Thyroid gland (tissue), 4 donors: ENCODE measurements at regions not wholly inside any gene's neighbourhood (a gene's known extent, or its start where the extent isn't known, plus 50 kb on each side); places are given as distances from the start of the nearest gene placed in this dataset.

Experiments used
- DNase-seq, 2 donors: peaks; one replicate each; pipeline ENCODE4 v3.0.0-alpha.2; 2019
- H3K27ac ChIP-seq, 3 donors: fragments of 200-600 bp; sonication (generic); 1 replicate in 2 of 3; 2 replicates in 1 of 3; pipeline ENCODE4 v1.5.1; 2016 to 2019; ENCODE audit warnings: mild to moderate bottlenecking in 1 of 3, moderate library complexity in 1 of 3
- H3K27me3 ChIP-seq: fragments of 200-600 bp; sonication (generic); one replicate; pipeline ENCODE4 v1.5.1; 2019
- H3K36me3 ChIP-seq, 2 donors: fragments of 200-600 bp; sonication (generic); one replicate each; pipeline ENCODE4 v1.5.1; 2016 to 2019
- H3K4me1 ChIP-seq, 2 donors: fragments of 200-600 bp; sonication (generic); one replicate each; pipeline ENCODE4 v1.5.1; 2017 to 2019
- H3K4me3 ChIP-seq, 3 donors: fragments of 200-600 bp; sonication (generic); replicated peaks in 1 of 3; 1 replicate in 2 of 3; 2 replicates in 1 of 3; pipeline ENCODE4 v1.5.1; 2016; ENCODE audit warnings: mild to moderate bottlenecking in 1 of 3
- H3K9me3 ChIP-seq: fragments of 200-600 bp; sonication (generic); one replicate; pipeline ENCODE4 v1.5.1; 2017
- CTCF ChIP-seq, 6 experiments: fragments of 200-600 bp in 3 of 6; fragments of 450-650 bp in 3 of 6; sonication (generic) in 3 of 6; IDR thresholded peaks; one replicate each; pipeline ENCODE4 v1.5.1; 2016 to 2019; ENCODE audit warnings: antibody characterized with exemption in 6 of 6, mild to moderate bottlenecking in 2 of 6, inconsistent platforms in 1 of 6, moderate library complexity in 1 of 6
- POLR2A ChIP-seq, 2 donors: fragments of 450-650 bp; IDR thresholded peaks; one replicate each; pipeline ENCODE4 v1.6.1; 2017; ENCODE audit warnings: antibody characterized with exemption in 2 of 2, mild to moderate bottlenecking in 2 of 2, moderate library complexity in 1 of 2
- WGBS, 2 donors: methylation state at CpG; one replicate each; pipeline ENCODE4 v1.1.5; 2017; 5-methylcytosine and 5-hydroxymethylcytosine counted together
- intact Hi-C: fragments of 100-400 bp; cut with DNase I; formaldehyde crosslinking; loops from one replicate; pipeline ENCODE4 v1.15.1; 2023

DNA sequence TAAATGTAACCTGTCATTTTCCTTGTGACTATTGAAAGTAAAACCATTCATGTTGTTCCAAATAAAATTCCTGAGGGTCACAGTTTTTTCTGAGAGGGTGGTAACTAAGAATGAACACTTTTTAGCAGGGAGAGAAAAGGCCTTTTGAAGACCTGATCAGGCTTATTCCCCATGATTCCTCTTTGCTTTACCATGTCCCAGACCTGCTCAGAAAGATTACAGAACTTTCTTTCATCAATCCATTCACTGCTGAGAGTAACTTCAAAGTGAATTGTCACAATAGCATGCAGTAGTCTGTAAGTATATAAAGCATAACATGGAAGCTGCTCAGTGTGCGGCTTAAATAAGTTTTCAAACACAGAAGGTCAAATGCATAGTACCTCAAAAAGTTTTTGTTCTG, 201.5 kb upstream of the COL11A1 start:
- no peaks in the 10 kb centered on the region for H3K27me3 ChIP-seq
- no peak overlapping the region for H3K4me3 ChIP-seq
- H3K36me3 ChIP-seq: no peaks in the 10 kb centered on the region
- H3K27ac ChIP-seq: no peak overlapping the region
- H3K9me3 ChIP-seq: no peaks in the 10 kb centered on the region
- TF ChIP-seq CTCF (IDR thresholded peaks at IDR 0.05) (no peak), POLR2A (IDR thresholded peaks at IDR 0.05) (no peak)
- no peak for DNase-seq
- no peaks in the 10 kb centered on the region for H3K4me1 ChIP-seq
- intact Hi-C loops: no loop called here
- WGBS, 2 donors: 90 to 91% methylated on average over 1 of the region's 1 CpG

- H3K4me3 ChIP-seq: no peak overlapping the region
- no peak overlapping the region for H3K27ac ChIP-seq
- no peaks in the 10 kb centered on the region for H3K27me3 ChIP-seq
- H3K4me1 ChIP-seq: no peaks in the 10 kb centered on the region
- H3K36me3 ChIP-seq: no peaks in the 10 kb centered on the region
- no peaks in the 10 kb centered on the region for H3K9me3 ChIP-seq
- no peak for TF ChIP-seq POLR2A (IDR thresholded peaks at IDR 0.05)
- TF ChIP-seq CTCF (IDR thresholded peaks at IDR 0.05): no peak
- DNase-seq: no peak
- 71 to 75% methylated on average over 2 of the region's 2 CpGs for WGBS, 2 donors
- intact Hi-C loops: no loop called here
Measured at GRCh38 chr1:103307751-103308150, 199.4 kb upstream of the COL11A1 start.

- TF ChIP-seq CTCF (IDR thresholded peaks at IDR 0.05) (no peak), POLR2A (IDR thresholded peaks at IDR 0.05) (no peak)
- Histone ChIP-seq H3K4me3 (no peak overlapping the region), H3K36me3 (no peaks in the 10 kb centered on the region), H3K27ac (no peak overlapping the region), H3K9me3 (no peaks in the 10 kb centered on the region), H3K27me3 (no peaks in the 10 kb centered on the region), H3K4me1 (no peaks in the 10 kb centered on the region)
- intact Hi-C loops: no loop called here
- DNase-seq: no peak
Measured at GRCh38 chr1:103283841-103284669, 175.7 kb upstream of the COL11A1 start.

DNA sequence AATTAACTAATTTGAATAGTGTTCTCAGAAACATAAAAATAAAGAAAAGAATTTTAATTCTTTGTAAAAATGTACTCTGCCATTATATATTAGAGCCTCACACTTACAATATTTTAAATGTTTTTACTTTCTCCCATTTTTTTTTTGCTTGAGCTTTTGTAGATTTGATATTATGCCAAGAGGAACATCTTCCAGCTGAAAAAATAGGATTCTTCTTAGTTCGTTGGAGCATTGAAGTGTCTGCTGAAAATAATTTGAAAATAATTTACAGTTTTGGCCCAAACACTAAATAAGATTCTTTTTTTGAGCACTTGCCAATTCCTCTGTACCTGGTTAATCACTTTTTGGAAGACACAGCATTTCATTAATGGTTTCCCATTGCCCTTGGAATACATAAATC, 175.0 kb upstream of the COL11A1 start:
- intact Hi-C loops: no loop called here
- no peak for DNase-seq
- Histone ChIP-seq H3K9me3 (no peaks in the 10 kb centered on the region), H3K36me3 (no peaks in the 10 kb centered on the region), H3K27ac (no peak overlapping the region), H3K27me3 (no peaks in the 10 kb centered on the region), H3K4me1 (no peaks in the 10 kb centered on the region), H3K4me3 (no peak overlapping the region)
- 47 to 57% methylated on average over 1 of the region's 1 CpG for WGBS, 2 donors
- TF ChIP-seq POLR2A (IDR thresholded peaks at IDR 0.05): no peak

- H3K4me3 ChIP-seq: no peak overlapping the region
- no peak overlapping the region for H3K27ac ChIP-seq
- 57 to 68% methylated on average over 1 of the region's 1 CpG for WGBS, 2 donors
- H3K4me1 ChIP-seq: no peaks in the 10 kb centered on the region
- intact Hi-C loops: no loop called here
- H3K36me3 ChIP-seq: no peaks in the 10 kb centered on the region
- H3K27me3 ChIP-seq: no peaks in the 10 kb centered on the region
- no peak for DNase-seq
- TF ChIP-seq CTCF (IDR thresholded peaks at IDR 0.05): no peak
- TF ChIP-seq POLR2A (IDR thresholded peaks at IDR 0.05): no peak
- no peaks in the 10 kb centered on the region for H3K9me3 ChIP-seq
Measured at GRCh38 chr1:103275725-103276124, 167.4 kb upstream of the COL11A1 start.
